ENCODE measurements at regions not wholly inside any gene's neighbourhood (a gene's known extent, or its start where the extent isn't known, plus 50 kb on each side); places are given as distances from the start of the nearest gene placed in this dataset.
"Not testable (repeated sequence)": the region's sequence is repeated elsewhere in the genome, so short reads cannot be mapped to it uniquely, and the experiment has no call there.

DNA sequence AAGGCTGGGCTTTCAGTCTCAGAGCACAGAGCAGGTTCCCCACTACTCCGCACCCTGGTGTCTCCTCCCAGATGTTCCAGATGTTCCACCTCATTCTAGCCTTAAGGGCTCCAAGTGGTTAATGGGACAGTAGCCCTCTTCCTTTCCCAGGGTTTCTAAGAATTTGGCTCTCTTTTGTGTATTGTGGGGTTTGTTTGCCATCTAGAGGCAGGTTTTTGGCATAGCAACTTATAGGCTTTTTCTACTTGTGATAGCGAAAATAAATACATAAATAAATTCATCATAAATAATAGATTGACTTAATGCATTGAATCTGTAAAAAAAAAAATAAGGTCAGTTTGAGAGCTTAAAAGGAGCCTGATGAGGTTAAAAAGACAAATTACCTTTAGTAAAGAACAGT lies 86.1 kb upstream of the XKR3 start:
- H3K4me3 ChIP-seq (ENCODE audit: low read depth in 1 of 2, low read length in 1 of 2); H3K27ac ChIP-seq; H3K9me3 ChIP-seq; H3K36me3 ChIP-seq: not testable (repeated sequence)
- Histone ChIP-seq H3K4me1 (ENCODE audit: control insufficient read depth in 1 of 2, insufficient read depth in 1 of 2, low read depth in 1 of 2, low read length in 1 of 2) (peaks cover 21 to 26% of the 10 kb centered on the region in 2 experiments), H3K27me3 (peaks cover 19% of the 10 kb centered on the region)

DNA sequence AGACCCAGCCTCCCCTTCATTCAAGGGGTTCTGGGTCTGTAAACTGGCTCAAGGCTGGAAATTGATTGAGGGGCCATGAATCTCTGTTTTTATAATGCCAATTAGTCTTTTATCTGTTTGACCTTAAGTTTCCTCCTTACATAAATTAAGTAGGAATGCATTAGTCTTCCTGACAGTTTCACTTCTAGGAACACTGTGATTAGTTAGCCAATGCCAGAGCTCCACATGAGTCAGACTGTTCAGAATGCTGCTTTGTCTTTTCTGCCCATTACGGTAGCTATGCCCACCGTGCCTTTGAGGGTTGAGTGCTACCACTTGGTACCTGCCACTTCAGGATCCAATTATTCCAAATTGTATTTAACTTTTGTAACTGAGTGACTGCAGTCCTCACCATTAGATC lies 76.8 kb upstream of the XKR3 start:
- H3K27me3 ChIP-seq; H3K36me3 ChIP-seq; H3K27ac ChIP-seq; H3K9me3 ChIP-seq; H3K4me3 ChIP-seq (ENCODE audit: low read depth in 1 of 2, low read length in 1 of 2): not testable (repeated sequence)
- peaks cover 8 to 20% of the 10 kb centered on the region in 2 experiments for H3K4me1 ChIP-seq (ENCODE audit: control insufficient read depth in 1 of 2, insufficient read depth in 1 of 2, low read depth in 1 of 2, low read length in 1 of 2)

DNA sequence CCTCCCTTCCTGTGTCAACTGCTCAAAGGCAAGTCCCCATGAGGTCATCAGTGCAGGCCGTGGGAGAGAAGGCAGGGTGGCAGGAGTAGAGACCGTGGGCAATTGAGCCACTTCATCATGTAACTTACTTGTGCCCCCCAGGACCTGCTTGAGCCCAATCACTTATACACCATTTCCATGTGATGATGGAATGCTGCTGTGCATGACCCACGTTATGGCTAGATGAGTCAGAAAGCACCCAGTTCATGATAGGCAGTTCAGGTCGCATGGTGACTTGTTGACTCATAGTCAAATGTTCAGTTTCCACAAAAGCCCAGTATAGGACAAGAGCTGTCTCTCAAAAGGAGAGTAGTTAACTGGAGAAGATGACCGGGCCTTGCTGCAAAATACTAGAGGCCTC lies 76.4 kb upstream of the XKR3 start:
- not testable (repeated sequence) for H3K27ac ChIP-seq; H3K27me3 ChIP-seq; H3K36me3 ChIP-seq; H3K9me3 ChIP-seq; H3K4me3 ChIP-seq (ENCODE audit: low read depth in 1 of 2, low read length in 1 of 2)
- H3K4me1 ChIP-seq (ENCODE audit: control insufficient read depth in 1 of 2, insufficient read depth in 1 of 2, low read depth in 1 of 2, low read length in 1 of 2), result peaks cover 4 to 16% of the 10 kb centered on the region in 2 experiments

GRCh38 chr22:16899358-16899757 lies 74.1 kb upstream of the XKR3 start:
- not testable (repeated sequence) for H3K9me3 ChIP-seq; H3K4me1 ChIP-seq (ENCODE audit: control insufficient read depth in 1 of 2, insufficient read depth in 1 of 2, low read depth in 1 of 2, low read length in 1 of 2); H3K27ac ChIP-seq; H3K36me3 ChIP-seq; H3K4me3 ChIP-seq (ENCODE audit: low read depth in 1 of 2, low read length in 1 of 2); H3K27me3 ChIP-seq

DNA sequence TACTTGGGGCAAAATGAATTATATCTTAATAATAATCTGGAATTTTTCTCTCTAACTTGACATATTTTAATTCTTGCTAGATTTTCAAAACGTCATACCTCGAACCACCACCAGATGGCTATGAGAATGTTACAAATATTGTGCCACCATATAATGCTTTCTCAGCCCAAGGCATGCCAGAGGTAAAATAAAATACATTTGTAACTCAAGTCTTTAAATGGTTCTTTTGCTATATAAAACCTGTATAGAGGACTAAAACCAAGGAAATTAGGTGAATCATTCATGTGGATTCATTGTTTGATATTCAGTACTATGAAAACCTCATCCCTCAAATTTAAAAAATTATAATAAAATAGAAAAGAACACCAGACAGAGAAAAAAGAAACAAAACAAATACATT lies 72.2 kb upstream of the XKR3 start:
- not testable (repeated sequence) for H3K27ac ChIP-seq; H3K4me3 ChIP-seq (ENCODE audit: low read depth in 1 of 2, low read length in 1 of 2); H3K4me1 ChIP-seq (ENCODE audit: control insufficient read depth in 1 of 2, insufficient read depth in 1 of 2, low read depth in 1 of 2, low read length in 1 of 2); H3K36me3 ChIP-seq; H3K27me3 ChIP-seq; H3K9me3 ChIP-seq

- not testable (repeated sequence) for H3K4me3 ChIP-seq (ENCODE audit: low read depth in 1 of 2, low read length in 1 of 2); H3K4me1 ChIP-seq (ENCODE audit: control insufficient read depth in 1 of 2, insufficient read depth in 1 of 2, low read depth in 1 of 2, low read length in 1 of 2); H3K27me3 ChIP-seq; H3K36me3 ChIP-seq; H3K27ac ChIP-seq; H3K9me3 ChIP-seq
- peak; percentile 49 for TF ChIP-seq CTCF (IDR thresholded peaks at IDR 0.05)
Observed at GRCh38 chr22:16891892-16892291, 66.7 kb upstream of the XKR3 start.

DNA sequence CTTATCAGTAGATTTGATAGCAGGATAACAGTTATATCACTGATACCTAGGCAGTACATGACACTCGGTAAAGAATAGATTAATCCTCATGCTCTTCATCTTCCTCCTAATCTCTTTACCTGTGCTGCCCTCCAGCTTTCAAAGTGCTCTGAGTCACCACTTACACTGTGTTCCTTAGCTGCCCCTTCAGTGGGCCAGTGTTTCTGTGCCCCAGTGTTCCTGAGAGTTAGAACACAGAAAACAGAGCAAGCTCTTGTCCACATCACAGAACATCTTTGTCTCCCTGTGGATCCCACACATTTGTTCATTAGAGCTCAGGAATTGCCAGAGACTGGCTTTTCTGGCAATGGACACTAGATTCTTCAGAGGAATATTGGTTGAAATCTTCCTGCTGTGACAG lies 51.1 kb upstream of the XKR3 start:
- H3K27ac ChIP-seq; H3K4me1 ChIP-seq (ENCODE audit: control insufficient read depth in 1 of 2, insufficient read depth in 1 of 2, low read depth in 1 of 2, low read length in 1 of 2); H3K27me3 ChIP-seq; H3K9me3 ChIP-seq; H3K4me3 ChIP-seq (ENCODE audit: low read depth in 1 of 2, low read length in 1 of 2); H3K36me3 ChIP-seq: not testable (repeated sequence)
